ENCODE measurements at regions not wholly inside any gene's neighbourhood (a gene's known extent, or its start where the extent isn't known, plus 50 kb on each side); places are given as distances from the start of the nearest gene placed in this dataset.

GRCh38 chr7:155993420-155994278 is 181.4 kb upstream of the SHH start:
- TF ChIP-seq, protein P1, sequence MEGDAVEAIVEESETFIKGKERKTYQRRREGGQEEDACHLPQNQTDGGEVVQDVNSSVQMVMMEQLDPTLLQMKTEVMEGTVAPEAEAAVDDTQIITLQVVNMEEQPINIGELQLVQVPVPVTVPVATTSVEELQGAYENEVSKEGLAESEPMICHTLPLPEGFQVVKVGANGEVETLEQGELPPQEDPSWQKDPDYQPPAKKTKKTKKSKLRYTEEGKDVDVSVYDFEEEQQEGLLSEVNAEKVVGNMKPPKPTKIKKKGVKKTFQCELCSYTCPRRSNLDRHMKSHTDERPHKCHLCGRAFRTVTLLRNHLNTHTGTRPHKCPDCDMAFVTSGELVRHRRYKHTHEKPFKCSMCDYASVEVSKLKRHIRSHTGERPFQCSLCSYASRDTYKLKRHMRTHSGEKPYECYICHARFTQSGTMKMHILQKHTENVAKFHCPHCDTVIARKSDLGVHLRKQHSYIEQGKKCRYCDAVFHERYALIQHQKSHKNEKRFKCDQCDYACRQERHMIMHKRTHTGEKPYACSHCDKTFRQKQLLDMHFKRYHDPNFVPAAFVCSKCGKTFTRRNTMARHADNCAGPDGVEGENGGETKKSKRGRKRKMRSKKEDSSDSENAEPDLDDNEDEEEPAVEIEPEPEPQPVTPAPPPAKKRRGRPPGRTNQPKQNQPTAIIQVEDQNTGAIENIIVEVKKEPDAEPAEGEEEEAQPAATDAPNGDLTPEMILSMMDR (IDR thresholded peaks at IDR 0.05; ENCODE audit: control insufficient read depth, extremely low read depth, insufficient read depth) = no peak
- DNase-seq (ENCODE audit: low read depth) = no peak

DNA sequence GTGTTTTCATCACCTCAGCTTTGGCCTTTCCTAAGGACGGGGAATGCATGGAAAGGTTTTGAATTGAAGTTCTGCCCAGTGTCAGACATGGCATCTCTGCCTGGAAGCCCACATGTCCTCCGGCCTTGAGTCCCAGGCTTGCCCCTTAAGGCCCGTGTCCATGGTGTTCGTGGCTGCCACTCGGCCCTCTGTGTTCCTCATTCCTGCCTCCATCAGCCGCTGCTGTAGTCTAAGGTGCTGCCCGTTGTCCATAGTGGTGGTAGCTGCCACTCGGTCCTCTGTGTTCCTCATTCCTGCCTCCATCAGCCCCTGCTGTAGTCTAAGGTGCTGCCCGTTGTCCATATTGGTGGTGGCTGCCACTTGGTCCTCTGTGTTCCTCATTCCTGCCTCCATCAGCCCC is 180.7 kb upstream of the SHH start:
- H3K4me3 ChIP-seq (ENCODE audit: low read depth, low read length) = no peak overlapping the region
- TF ChIP-seq, protein P1 (IDR thresholded peaks at IDR 0.05; ENCODE audit: control insufficient read depth, extremely low read depth, insufficient read depth) = no peak
- no peak for DNase-seq (ENCODE audit: low read depth)

More at GRCh38 chr7:155993420-155994278, 181.4 kb upstream of the SHH start:
- H3K4me3 ChIP-seq (ENCODE audit: low read depth, low read length) = no peak overlapping the region

DNA sequence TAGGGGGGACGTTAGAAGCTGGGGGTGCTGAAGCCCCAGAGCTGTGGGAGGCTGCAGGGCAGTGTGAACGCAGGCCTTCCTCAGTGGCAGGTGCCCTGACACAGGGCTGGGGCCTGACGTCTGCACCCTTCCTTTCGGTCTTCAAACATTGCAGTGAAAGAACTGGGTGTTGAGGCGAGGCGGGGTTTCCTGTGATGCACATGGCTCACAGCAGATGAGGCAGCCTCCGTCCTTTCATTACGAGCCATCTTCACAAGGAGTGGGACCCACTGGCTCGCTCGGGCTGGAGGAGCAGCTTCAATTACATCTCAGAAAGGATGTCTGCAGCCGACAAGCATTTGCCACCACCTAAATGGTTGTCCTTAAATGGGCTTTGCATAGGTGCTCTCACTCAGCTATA is 180.3 kb upstream of the SHH start:
- no peak overlapping the region for H3K4me3 ChIP-seq (ENCODE audit: low read depth, low read length)
- TF ChIP-seq, protein P1 (IDR thresholded peaks at IDR 0.05; ENCODE audit: control insufficient read depth, extremely low read depth, insufficient read depth) = no peak
- DNase-seq (ENCODE audit: low read depth) = no peak

GRCh38 chr7:155992107-155992506 is 179.8 kb upstream of the SHH start:
- no peak overlapping the region for H3K4me3 ChIP-seq (ENCODE audit: low read depth, low read length)
- TF ChIP-seq, protein P1 (IDR thresholded peaks at IDR 0.05; ENCODE audit: control insufficient read depth, extremely low read depth, insufficient read depth) = no peak
- DNase-seq (ENCODE audit: low read depth) = no peak

DNA sequence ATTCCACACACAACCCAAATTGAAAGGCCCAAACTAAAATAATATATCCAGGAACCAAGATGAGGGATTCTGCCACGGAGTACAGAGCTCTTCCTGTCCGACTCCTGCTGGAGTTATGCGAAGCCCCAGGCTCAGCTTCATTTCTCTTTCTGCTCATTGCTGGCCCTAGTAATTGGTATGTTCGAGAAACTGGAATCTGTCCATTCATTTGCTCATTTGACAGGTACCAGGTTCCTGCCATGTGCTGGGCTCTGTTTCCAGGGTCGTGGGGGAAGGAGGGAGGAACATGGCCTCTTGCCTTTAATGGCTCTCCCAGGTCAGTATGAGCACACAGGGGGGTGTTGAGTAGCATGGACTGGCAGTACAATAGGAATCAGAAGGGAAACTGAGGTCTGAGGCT is 179.2 kb upstream of the SHH start:
- no peak for DNase-seq (ENCODE audit: low read depth)
- TF ChIP-seq, protein P1 (IDR thresholded peaks at IDR 0.05; ENCODE audit: control insufficient read depth, extremely low read depth, insufficient read depth) = no peak
- no peak overlapping the region for H3K4me3 ChIP-seq (ENCODE audit: low read depth, low read length)

- TF ChIP-seq, protein P1 (IDR thresholded peaks at IDR 0.05; ENCODE audit: control insufficient read depth, extremely low read depth, insufficient read depth) = no peak
- no peak for DNase-seq (ENCODE audit: low read depth)
- H3K4me3 ChIP-seq (ENCODE audit: low read depth, low read length) = no peak overlapping the region
Measured at GRCh38 chr7:155988416-155988815, 176.2 kb upstream of the SHH start.

Measured in LNCaP clone FGC (cell line).